Fibroblast of pulmonary artery (primary cell): ENCODE measurements at regions not wholly inside any gene's neighbourhood (a gene's known extent, or its start where the extent isn't known, plus 50 kb on each side); places are given as distances from the start of the nearest gene placed in this dataset.

Experiments used
- DNase-seq: peaks from one replicate; pipeline ENCODE4 v3.0.0-alpha.2; 2010; ENCODE audit warnings: low read depth
- H3K4me3 ChIP-seq: replicated peaks from 2 replicates; pipeline ENCODE4 v1.5.1; 2011; ENCODE audit warnings: low read depth, mild to moderate bottlenecking, control low read depth, low read length, moderate library complexity
- TF ChIP-seq, protein P1 (sequence below): IDR thresholded peaks from 2 replicates; pipeline ENCODE4 v1.5.1; 2011; ENCODE audit warnings: mild to moderate bottlenecking, control low read depth, low read length, inconsistent platforms; ENCODE audit errors: missing control alignments

DNA sequence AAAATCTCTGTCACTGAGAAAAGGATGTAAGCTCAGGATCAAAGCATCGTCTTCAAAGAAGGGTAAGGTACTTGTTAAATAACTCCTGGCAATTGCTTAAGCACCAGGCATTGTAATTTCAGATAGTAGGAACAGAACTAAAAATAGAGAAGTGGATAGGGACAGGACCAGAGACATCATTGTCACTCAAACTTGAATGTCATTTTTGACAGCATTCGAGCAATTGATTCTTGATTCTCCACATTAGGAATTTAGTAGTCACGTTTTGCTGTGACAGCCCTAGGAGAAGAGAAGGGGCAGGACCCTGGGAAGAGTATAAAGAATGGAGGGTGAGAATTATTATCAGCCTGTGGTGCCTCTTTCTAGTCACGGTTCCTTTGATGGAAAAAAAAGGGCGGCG is 50.1 kb upstream of the BACH2 start:
- no peak overlapping the region for H3K4me3 ChIP-seq
- no peak for DNase-seq
- TF ChIP-seq, protein P1, sequence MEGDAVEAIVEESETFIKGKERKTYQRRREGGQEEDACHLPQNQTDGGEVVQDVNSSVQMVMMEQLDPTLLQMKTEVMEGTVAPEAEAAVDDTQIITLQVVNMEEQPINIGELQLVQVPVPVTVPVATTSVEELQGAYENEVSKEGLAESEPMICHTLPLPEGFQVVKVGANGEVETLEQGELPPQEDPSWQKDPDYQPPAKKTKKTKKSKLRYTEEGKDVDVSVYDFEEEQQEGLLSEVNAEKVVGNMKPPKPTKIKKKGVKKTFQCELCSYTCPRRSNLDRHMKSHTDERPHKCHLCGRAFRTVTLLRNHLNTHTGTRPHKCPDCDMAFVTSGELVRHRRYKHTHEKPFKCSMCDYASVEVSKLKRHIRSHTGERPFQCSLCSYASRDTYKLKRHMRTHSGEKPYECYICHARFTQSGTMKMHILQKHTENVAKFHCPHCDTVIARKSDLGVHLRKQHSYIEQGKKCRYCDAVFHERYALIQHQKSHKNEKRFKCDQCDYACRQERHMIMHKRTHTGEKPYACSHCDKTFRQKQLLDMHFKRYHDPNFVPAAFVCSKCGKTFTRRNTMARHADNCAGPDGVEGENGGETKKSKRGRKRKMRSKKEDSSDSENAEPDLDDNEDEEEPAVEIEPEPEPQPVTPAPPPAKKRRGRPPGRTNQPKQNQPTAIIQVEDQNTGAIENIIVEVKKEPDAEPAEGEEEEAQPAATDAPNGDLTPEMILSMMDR: no peak
